ENCODE measurements at regions not wholly inside any gene's neighbourhood (a gene's known extent, or its start where the extent isn't known, plus 50 kb on each side); places are given as distances from the start of the nearest gene placed in this dataset.

GRCh38 chr2:123463886-123464285 is 561.2 kb upstream of the CNTNAP5 start:
- Mint-ChIP-seq H3K27me3 (no peaks in the 10 kb centered on the region), H3K36me3 (ENCODE audit: low read depth) (no peaks in the 10 kb centered on the region), H3K27ac (no peak overlapping the region), H3K9me3 (peaks cover 11% of the 10 kb centered on the region), H3K4me3 (no peak overlapping the region), H3K4me1 (ENCODE audit: low read depth) (no peaks in the 10 kb centered on the region)
- DNase-seq (no peak), ATAC-seq (ENCODE audit: poor library complexity) (no peak)
- intact Hi-C loops (cut with DNase I, micrococcal nuclease): no loop called here
- Histone ChIP-seq H3K27ac (ENCODE audit: low read depth in 1 of 2, low read length in 2 of 2) (no peak overlapping the region), H3K9me3 (ENCODE audit: control insufficient read depth in 1 of 2, insufficient read depth in 1 of 2, low read length in 2 of 2) (no peaks in the 10 kb centered on the region), H3K4me3 (ENCODE audit: low read length) (no peak overlapping the region), H3K36me3 (ENCODE audit: insufficient read depth, low read length) (no peaks in the 10 kb centered on the region), H3K27me3 (ENCODE audit: control insufficient read depth in 1 of 2, insufficient read depth in 2 of 2, low read length in 2 of 2) (no peaks in the 10 kb centered on the region), H3K4me1 (ENCODE audit: insufficient read depth, low read length) (no peaks in the 10 kb centered on the region)
- TF ChIP-seq CTCF (IDR thresholded peaks at IDR 0.05): no peak
- POLR2A ChIA-PET: no interaction called here
- CTCF ChIA-PET: no interaction called here

- CTCF ChIA-PET: no interaction called here
Measured at GRCh38 chr2:123468071-123468470, 557.0 kb upstream of the CNTNAP5 start.

GRCh38 chr2:123481406-123481805 is 543.7 kb upstream of the CNTNAP5 start:
- POLR2A ChIA-PET: no interaction called here
- DNase-seq (no peak), ATAC-seq (ENCODE audit: poor library complexity) (no peak)
- no peaks in the 10 kb centered on the region for H3K4me1 ChIP-seq (ENCODE audit: insufficient read depth, low read length)
- intact Hi-C loops (cut with DNase I, micrococcal nuclease): no loop called here
- Mint-ChIP-seq H3K27me3 (no peaks in the 10 kb centered on the region), H3K4me3 (no peak overlapping the region), H3K36me3 (ENCODE audit: low read depth) (no peaks in the 10 kb centered on the region), H3K4me1 (ENCODE audit: low read depth) (no peaks in the 10 kb centered on the region), H3K27ac (no peak overlapping the region), H3K9me3 (peaks cover 8% of the 10 kb centered on the region)
- H3K27ac ChIP-seq (ENCODE audit: low read depth in 1 of 2, low read length in 2 of 2): no peak overlapping the region
- H3K4me3 ChIP-seq (ENCODE audit: low read length): no peak overlapping the region
- TF ChIP-seq CTCF (IDR thresholded peaks at IDR 0.05): no peak
- CTCF ChIA-PET: no interaction called here
- H3K36me3 ChIP-seq (ENCODE audit: insufficient read depth, low read length): no peaks in the 10 kb centered on the region
- peaks cover 0 to 4% of the 10 kb centered on the region in 2 experiments for H3K9me3 ChIP-seq (ENCODE audit: control insufficient read depth in 1 of 2, insufficient read depth in 1 of 2, low read length in 2 of 2)
- H3K27me3 ChIP-seq (ENCODE audit: control insufficient read depth in 1 of 2, insufficient read depth in 2 of 2, low read length in 2 of 2): no peaks in the 10 kb centered on the region

More at GRCh38 chr2:123468071-123468470, 557.0 kb upstream of the CNTNAP5 start:
- no peaks in the 10 kb centered on the region for H3K4me1 ChIP-seq (ENCODE audit: insufficient read depth, low read length)
- peaks cover 13% of the 10 kb centered on the region for H3K9me3 Mint-ChIP-seq
- no peak for DNase-seq
- ATAC-seq (ENCODE audit: poor library complexity): no peak
- intact Hi-C loops (cut with DNase I, micrococcal nuclease): no loop called here
- H3K36me3 Mint-ChIP-seq (ENCODE audit: low read depth): no peaks in the 10 kb centered on the region
- H3K4me3 Mint-ChIP-seq: no peak overlapping the region
- no peaks in the 10 kb centered on the region for H3K4me1 Mint-ChIP-seq (ENCODE audit: low read depth)
- no peaks in the 10 kb centered on the region for H3K27me3 ChIP-seq (ENCODE audit: control insufficient read depth in 1 of 2, insufficient read depth in 2 of 2, low read length in 2 of 2)
- H3K27ac Mint-ChIP-seq: no peak overlapping the region
- no peak overlapping the region for H3K4me3 ChIP-seq (ENCODE audit: low read length)
- no peaks in the 10 kb centered on the region for H3K36me3 ChIP-seq (ENCODE audit: insufficient read depth, low read length)
- POLR2A ChIA-PET: no interaction called here
- no peak for TF ChIP-seq CTCF (IDR thresholded peaks at IDR 0.05)
- no peak overlapping the region for H3K27ac ChIP-seq (ENCODE audit: low read depth in 1 of 2, low read length in 2 of 2)
- no peaks in the 10 kb centered on the region for H3K27me3 Mint-ChIP-seq
- no peaks in the 10 kb centered on the region for H3K9me3 ChIP-seq (ENCODE audit: control insufficient read depth in 1 of 2, insufficient read depth in 1 of 2, low read length in 2 of 2)
